HEK293 (cell line): ENCODE measurements at regions not wholly inside any gene's neighbourhood (a gene's known extent, or its start where the extent isn't known, plus 50 kb on each side); places are given as distances from the start of the nearest gene placed in this dataset.

Experiments used
- KLF9 ChIP-seq: fragments of 450-650 bp; formaldehyde crosslinking; IDR thresholded peaks from 2 replicates; pipeline ENCODE4 v1.5.1; 2016; ENCODE audit warnings: missing biosample characterization, missing genetic modification characterization, low read depth
- WT1 ChIP-seq: fragments of 450-650 bp; formaldehyde crosslinking; IDR thresholded peaks from 2 replicates; pipeline ENCODE4 v1.5.1; 2016; ENCODE audit warnings: missing biosample characterization, missing genetic modification characterization
- ZFP69B ChIP-seq: fragments of 450-650 bp; formaldehyde crosslinking; IDR thresholded peaks from 2 replicates; pipeline ENCODE4 v1.5.1; 2016; ENCODE audit warnings: missing biosample characterization, missing genetic modification characterization
- ZNF121 ChIP-seq: fragments of 450-650 bp; formaldehyde crosslinking; IDR thresholded peaks from 2 replicates; pipeline ENCODE4 v1.5.1; 2016; ENCODE audit warnings: missing biosample characterization, missing genetic modification characterization
- ZNF274 ChIP-seq, 2 experiments: fragments of 200-500 bp in 1 of 2; fragments of 450-650 bp in 1 of 2; sonication (Bioruptor generic) in 1 of 2; formaldehyde crosslinking in 1 of 2; IDR thresholded peaks; 2 replicates each; pipeline versions ENCODE4 v1.5.1 to v1.6.1; 2014 to 2016; ENCODE audit warnings: borderline replicate concordance in 1 of 2, inconsistent platforms in 1 of 2, low read length in 1 of 2, missing biosample characterization in 1 of 2, missing genetic modification characterization in 1 of 2
- ZNF302 ChIP-seq: fragments of 450-650 bp; formaldehyde crosslinking; IDR thresholded peaks from 2 replicates; pipeline ENCODE4 v1.5.1; 2016; ENCODE audit warnings: missing biosample characterization, missing genetic modification characterization, low read depth
- ZNF510 ChIP-seq: fragments of 450-650 bp; formaldehyde crosslinking; IDR thresholded peaks from 2 replicates; pipeline ENCODE4 v1.5.1; 2018; ENCODE audit warnings: mild to moderate bottlenecking, missing genetic modification characterization, missing biosample characterization; ENCODE audit not compliant: insufficient replicate concordance
- ZNF777 ChIP-seq: fragments of 450-650 bp; formaldehyde crosslinking; IDR thresholded peaks from 2 replicates; pipeline ENCODE4 v1.5.1; 2017; ENCODE audit warnings: missing biosample characterization, missing genetic modification characterization, borderline replicate concordance
- TF ChIP-seq, protein P1 (sequence below): fragments of 450-650 bp; formaldehyde crosslinking; IDR thresholded peaks from 2 replicates; pipeline ENCODE4 v1.5.1; 2016; ENCODE audit warnings: missing biosample characterization, missing genetic modification characterization
- TF ChIP-seq, protein P2 (sequence below): fragments of 450-650 bp; formaldehyde crosslinking; IDR thresholded peaks from 2 replicates; pipeline ENCODE4 v1.5.1; 2017; ENCODE audit warnings: missing biosample characterization, missing genetic modification characterization
- TF ChIP-seq, protein P3 (sequence below): fragments of 450-650 bp; formaldehyde crosslinking; IDR thresholded peaks from 2 replicates; pipeline ENCODE4 v1.5.1; 2016; ENCODE audit warnings: missing biosample characterization, missing genetic modification characterization
- TF ChIP-seq, protein P4 (sequence below): fragments of 450-650 bp; formaldehyde crosslinking; IDR thresholded peaks from 2 replicates; pipeline ENCODE4 v1.5.1; 2016; ENCODE audit warnings: missing biosample characterization, missing genetic modification characterization
- TF ChIP-seq, protein P5 (sequence below): fragments of 450-650 bp; IDR thresholded peaks from 2 replicates; pipeline ENCODE4 v1.5.1; 2018; ENCODE audit warnings: missing biosample characterization, mild to moderate bottlenecking, missing genetic modification characterization

DNA sequence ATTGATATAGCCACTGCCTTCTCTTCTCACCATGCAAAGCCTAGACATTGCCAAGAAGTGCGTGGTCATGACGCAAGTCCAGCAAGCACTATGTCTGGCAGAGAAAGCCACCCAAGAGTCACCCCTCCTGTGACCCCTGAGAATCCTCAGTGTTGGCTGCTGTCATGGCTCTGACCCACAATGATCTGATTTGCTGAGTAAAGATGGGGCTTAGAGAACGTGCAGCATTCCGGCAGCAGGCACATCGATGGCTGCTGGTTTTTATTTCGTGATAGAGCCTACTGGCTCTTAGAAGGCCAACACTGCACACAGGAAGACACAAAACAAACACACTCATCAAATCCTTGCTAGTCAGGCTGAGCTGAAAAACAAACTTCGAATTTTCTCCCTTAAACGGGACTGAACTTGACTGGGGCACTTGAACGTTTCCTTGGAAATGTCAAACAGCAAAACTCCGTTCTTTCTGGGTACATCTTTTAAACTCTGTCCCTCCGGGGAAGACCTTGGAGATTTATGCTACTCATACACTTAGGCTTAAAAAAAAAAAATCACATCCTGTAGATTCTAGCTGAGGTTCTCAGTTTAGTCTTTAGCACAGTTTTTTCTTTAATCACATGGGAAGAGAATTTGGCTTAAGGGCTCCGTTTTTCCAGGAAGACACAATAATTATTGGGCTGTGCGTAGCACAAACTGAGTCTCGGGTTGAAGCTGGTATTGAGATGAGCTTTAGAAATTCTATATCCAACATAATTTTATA is 88.2 kb upstream of the BASP1 start:
- TF ChIP-seq ZNF274 (IDR thresholded peaks at IDR 0.05; ENCODE audit: low read length) = no peak
- no peak for TF ChIP-seq ZNF274 (tag by site-specific recombination; IDR thresholded peaks at IDR 0.05; ENCODE audit: borderline replicate concordance)
- TF ChIP-seq, protein P1, sequence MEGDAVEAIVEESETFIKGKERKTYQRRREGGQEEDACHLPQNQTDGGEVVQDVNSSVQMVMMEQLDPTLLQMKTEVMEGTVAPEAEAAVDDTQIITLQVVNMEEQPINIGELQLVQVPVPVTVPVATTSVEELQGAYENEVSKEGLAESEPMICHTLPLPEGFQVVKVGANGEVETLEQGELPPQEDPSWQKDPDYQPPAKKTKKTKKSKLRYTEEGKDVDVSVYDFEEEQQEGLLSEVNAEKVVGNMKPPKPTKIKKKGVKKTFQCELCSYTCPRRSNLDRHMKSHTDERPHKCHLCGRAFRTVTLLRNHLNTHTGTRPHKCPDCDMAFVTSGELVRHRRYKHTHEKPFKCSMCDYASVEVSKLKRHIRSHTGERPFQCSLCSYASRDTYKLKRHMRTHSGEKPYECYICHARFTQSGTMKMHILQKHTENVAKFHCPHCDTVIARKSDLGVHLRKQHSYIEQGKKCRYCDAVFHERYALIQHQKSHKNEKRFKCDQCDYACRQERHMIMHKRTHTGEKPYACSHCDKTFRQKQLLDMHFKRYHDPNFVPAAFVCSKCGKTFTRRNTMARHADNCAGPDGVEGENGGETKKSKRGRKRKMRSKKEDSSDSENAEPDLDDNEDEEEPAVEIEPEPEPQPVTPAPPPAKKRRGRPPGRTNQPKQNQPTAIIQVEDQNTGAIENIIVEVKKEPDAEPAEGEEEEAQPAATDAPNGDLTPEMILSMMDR (tag by site-specific recombination) = no peak
- TF ChIP-seq, protein P2, sequence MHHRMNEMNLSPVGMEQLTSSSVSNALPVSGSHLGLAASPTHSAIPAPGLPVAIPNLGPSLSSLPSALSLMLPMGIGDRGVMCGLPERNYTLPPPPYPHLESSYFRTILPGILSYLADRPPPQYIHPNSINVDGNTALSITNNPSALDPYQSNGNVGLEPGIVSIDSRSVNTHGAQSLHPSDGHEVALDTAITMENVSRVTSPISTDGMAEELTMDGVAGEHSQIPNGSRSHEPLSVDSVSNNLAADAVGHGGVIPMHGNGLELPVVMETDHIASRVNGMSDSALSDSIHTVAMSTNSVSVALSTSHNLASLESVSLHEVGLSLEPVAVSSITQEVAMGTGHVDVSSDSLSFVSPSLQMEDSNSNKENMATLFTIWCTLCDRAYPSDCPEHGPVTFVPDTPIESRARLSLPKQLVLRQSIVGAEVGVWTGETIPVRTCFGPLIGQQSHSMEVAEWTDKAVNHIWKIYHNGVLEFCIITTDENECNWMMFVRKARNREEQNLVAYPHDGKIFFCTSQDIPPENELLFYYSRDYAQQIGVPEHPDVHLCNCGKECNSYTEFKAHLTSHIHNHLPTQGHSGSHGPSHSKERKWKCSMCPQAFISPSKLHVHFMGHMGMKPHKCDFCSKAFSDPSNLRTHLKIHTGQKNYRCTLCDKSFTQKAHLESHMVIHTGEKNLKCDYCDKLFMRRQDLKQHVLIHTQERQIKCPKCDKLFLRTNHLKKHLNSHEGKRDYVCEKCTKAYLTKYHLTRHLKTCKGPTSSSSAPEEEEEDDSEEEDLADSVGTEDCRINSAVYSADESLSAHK = no peak
- TF ChIP-seq, protein P3, sequence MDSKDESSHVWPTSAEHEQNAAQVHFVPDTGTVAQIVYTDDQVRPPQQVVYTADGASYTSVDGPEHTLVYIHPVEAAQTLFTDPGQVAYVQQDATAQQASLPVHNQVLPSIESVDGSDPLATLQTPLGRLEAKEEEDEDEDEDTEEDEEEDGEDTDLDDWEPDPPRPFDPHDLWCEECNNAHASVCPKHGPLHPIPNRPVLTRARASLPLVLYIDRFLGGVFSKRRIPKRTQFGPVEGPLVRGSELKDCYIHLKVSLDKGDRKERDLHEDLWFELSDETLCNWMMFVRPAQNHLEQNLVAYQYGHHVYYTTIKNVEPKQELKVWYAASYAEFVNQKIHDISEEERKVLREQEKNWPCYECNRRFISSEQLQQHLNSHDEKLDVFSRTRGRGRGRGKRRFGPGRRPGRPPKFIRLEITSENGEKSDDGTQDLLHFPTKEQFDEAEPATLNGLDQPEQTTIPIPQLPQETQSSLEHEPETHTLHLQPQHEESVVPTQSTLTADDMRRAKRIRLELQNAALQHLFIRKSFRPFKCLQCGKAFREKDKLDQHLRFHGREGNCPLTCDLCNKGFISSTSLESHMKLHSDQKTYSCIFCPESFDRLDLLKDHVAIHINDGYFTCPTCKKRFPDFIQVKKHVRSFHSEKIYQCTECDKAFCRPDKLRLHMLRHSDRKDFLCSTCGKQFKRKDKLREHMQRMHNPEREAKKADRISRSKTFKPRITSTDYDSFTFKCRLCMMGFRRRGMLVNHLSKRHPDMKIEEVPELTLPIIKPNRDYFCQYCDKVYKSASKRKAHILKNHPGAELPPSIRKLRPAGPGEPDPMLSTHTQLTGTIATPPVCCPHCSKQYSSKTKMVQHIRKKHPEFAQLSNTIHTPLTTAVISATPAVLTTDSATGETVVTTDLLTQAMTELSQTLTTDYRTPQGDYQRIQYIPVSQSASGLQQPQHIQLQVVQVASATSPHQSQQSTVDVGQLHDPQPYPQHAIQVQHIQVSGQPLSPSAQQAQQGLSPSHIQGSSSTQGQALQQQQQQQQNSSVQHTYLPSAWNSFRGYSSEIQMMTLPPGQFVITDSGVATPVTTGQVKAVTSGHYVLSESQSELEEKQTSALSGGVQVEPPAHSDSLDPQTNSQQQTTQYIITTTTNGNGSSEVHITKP (tag by site-specific recombination) = no peak
- TF ChIP-seq ZNF302 (tag by site-specific recombination) = no peak
- TF ChIP-seq, protein P4, sequence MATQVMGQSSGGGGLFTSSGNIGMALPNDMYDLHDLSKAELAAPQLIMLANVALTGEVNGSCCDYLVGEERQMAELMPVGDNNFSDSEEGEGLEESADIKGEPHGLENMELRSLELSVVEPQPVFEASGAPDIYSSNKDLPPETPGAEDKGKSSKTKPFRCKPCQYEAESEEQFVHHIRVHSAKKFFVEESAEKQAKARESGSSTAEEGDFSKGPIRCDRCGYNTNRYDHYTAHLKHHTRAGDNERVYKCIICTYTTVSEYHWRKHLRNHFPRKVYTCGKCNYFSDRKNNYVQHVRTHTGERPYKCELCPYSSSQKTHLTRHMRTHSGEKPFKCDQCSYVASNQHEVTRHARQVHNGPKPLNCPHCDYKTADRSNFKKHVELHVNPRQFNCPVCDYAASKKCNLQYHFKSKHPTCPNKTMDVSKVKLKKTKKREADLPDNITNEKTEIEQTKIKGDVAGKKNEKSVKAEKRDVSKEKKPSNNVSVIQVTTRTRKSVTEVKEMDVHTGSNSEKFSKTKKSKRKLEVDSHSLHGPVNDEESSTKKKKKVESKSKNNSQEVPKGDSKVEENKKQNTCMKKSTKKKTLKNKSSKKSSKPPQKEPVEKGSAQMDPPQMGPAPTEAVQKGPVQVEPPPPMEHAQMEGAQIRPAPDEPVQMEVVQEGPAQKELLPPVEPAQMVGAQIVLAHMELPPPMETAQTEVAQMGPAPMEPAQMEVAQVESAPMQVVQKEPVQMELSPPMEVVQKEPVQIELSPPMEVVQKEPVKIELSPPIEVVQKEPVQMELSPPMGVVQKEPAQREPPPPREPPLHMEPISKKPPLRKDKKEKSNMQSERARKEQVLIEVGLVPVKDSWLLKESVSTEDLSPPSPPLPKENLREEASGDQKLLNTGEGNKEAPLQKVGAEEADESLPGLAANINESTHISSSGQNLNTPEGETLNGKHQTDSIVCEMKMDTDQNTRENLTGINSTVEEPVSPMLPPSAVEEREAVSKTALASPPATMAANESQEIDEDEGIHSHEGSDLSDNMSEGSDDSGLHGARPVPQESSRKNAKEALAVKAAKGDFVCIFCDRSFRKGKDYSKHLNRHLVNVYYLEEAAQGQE = no peak
- no peak for TF ChIP-seq KLF9
- TF ChIP-seq, protein P5, sequence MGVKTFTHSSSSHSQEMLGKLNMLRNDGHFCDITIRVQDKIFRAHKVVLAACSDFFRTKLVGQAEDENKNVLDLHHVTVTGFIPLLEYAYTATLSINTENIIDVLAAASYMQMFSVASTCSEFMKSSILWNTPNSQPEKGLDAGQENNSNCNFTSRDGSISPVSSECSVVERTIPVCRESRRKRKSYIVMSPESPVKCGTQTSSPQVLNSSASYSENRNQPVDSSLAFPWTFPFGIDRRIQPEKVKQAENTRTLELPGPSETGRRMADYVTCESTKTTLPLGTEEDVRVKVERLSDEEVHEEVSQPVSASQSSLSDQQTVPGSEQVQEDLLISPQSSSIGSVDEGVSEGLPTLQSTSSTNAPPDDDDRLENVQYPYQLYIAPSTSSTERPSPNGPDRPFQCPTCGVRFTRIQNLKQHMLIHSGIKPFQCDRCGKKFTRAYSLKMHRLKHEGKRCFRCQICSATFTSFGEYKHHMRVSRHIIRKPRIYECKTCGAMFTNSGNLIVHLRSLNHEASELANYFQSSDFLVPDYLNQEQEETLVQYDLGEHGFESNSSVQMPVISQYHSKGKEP = no peak
- no peak for TF ChIP-seq ZNF510 (tag by site-specific recombination)
- no peak for TF ChIP-seq ZNF777 (tag by site-specific recombination)
- TF ChIP-seq ZNF121 (tag by site-specific recombination) = no peak
- no peak for TF ChIP-seq ZFP69B (tag by site-specific recombination)
- TF ChIP-seq WT1 (tag by site-specific recombination) = no peak
